ENCODE measurements at regions not wholly inside any gene's neighbourhood (a gene's known extent, or its start where the extent isn't known, plus 50 kb on each side); places are given as distances from the start of the nearest gene placed in this dataset.

GRCh38 chr19:27705896-27706295, 1507.1 kb downstream of the UQCRFS1 start:
- TF ChIP-seq, protein P1, sequence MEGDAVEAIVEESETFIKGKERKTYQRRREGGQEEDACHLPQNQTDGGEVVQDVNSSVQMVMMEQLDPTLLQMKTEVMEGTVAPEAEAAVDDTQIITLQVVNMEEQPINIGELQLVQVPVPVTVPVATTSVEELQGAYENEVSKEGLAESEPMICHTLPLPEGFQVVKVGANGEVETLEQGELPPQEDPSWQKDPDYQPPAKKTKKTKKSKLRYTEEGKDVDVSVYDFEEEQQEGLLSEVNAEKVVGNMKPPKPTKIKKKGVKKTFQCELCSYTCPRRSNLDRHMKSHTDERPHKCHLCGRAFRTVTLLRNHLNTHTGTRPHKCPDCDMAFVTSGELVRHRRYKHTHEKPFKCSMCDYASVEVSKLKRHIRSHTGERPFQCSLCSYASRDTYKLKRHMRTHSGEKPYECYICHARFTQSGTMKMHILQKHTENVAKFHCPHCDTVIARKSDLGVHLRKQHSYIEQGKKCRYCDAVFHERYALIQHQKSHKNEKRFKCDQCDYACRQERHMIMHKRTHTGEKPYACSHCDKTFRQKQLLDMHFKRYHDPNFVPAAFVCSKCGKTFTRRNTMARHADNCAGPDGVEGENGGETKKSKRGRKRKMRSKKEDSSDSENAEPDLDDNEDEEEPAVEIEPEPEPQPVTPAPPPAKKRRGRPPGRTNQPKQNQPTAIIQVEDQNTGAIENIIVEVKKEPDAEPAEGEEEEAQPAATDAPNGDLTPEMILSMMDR (IDR thresholded peaks at IDR 0.05): no peak
- TF ChIP-seq POLR2A (IDR thresholded peaks at IDR 0.05) (no peak), POLR2AphosphoS5 (IDR thresholded peaks at IDR 0.05) (no peak)
